HEK293 (cell line): ENCODE measurements at regions not wholly inside any gene's neighbourhood (a gene's known extent, or its start where the extent isn't known, plus 50 kb on each side); places are given as distances from the start of the nearest gene placed in this dataset.

ENCODE experiments used
- CTCF ChIP-seq: fragments of 450-650 bp; formaldehyde crosslinking; IDR thresholded peaks from 2 replicates; pipeline ENCODE4 v1.5.1; 2016; ENCODE audit warnings: missing biosample characterization, missing genetic modification characterization
- HIC1 ChIP-seq: fragments of 450-650 bp; formaldehyde crosslinking; IDR thresholded peaks from 2 replicates; pipeline ENCODE4 v1.5.1; 2016; ENCODE audit warnings: missing biosample characterization, missing genetic modification characterization
- REST ChIP-seq: fragments of 450-650 bp; formaldehyde crosslinking; IDR thresholded peaks from 2 replicates; pipeline ENCODE4 v1.5.1; 2016; ENCODE audit warnings: missing biosample characterization, missing genetic modification characterization
- ZBTB8A ChIP-seq: fragments of 450-650 bp; formaldehyde crosslinking; IDR thresholded peaks from 2 replicates; pipeline ENCODE4 v1.5.1; 2016; ENCODE audit warnings: missing biosample characterization, missing genetic modification characterization
- ZNF121 ChIP-seq: fragments of 450-650 bp; formaldehyde crosslinking; IDR thresholded peaks from 2 replicates; pipeline ENCODE4 v1.5.1; 2016; ENCODE audit warnings: missing biosample characterization, missing genetic modification characterization
- ZNF202 ChIP-seq: fragments of 450-650 bp; formaldehyde crosslinking; IDR thresholded peaks from 2 replicates; pipeline ENCODE4 v1.5.1; 2016; ENCODE audit warnings: missing biosample characterization, missing genetic modification characterization, borderline replicate concordance
- ZNF544 ChIP-seq: fragments of 450-650 bp; formaldehyde crosslinking; IDR thresholded peaks from 2 replicates; pipeline ENCODE4 v1.5.0; 2017; ENCODE audit warnings: missing biosample characterization, missing genetic modification characterization
- ZNF639 ChIP-seq: fragments of 450-650 bp; formaldehyde crosslinking; IDR thresholded peaks from 2 replicates; pipeline ENCODE4 v1.5.1; 2016; ENCODE audit warnings: missing biosample characterization, missing genetic modification characterization
- ZNF664 ChIP-seq: fragments of 450-650 bp; formaldehyde crosslinking; IDR thresholded peaks from 2 replicates; pipeline ENCODE4 v1.5.1; 2016; ENCODE audit warnings: missing biosample characterization, missing genetic modification characterization

GRCh38 chr5:58314356-58315210 is 145.3 kb downstream of the PLK2 start:
- TF ChIP-seq CTCF (tag by site-specific recombination), result no peak
- TF ChIP-seq ZNF664 (tag by site-specific recombination), result no peak
- TF ChIP-seq REST (tag by site-specific recombination), result no peak
- no peak for TF ChIP-seq ZNF544
- no peak for TF ChIP-seq ZNF121 (tag by site-specific recombination)
- TF ChIP-seq ZNF202, result no peak
- no peak for TF ChIP-seq ZNF639 (tag by site-specific recombination)
- TF ChIP-seq ZBTB8A (tag by site-specific recombination), result no peak
- TF ChIP-seq HIC1 (tag by site-specific recombination), result no peak
